ENCODE measurements at regions not wholly inside any gene's neighbourhood (a gene's known extent, or its start where the extent isn't known, plus 50 kb on each side); places are given as distances from the start of the nearest gene placed in this dataset.

- TF ChIP-seq MZF1 (CRISPR knock-in tag; IDR thresholded peaks at IDR 0.05; ENCODE audit: borderline replicate concordance): no peak
- no peak for TF ChIP-seq SMC3 (IDR thresholded peaks at IDR 0.05; ENCODE audit: low read length)
- no peak for TF ChIP-seq TAF1 (CRISPR knock-in tag; IDR thresholded peaks at IDR 0.05)
- no peak for TF ChIP-seq RFX5 (IDR thresholded peaks at IDR 0.05; ENCODE audit: low read depth, low read length)
- TF ChIP-seq TERF1 (CRISPR knock-in tag; IDR thresholded peaks at IDR 0.05): no peak
- no peak for TF ChIP-seq ZNF83 (CRISPR knock-in tag; IDR thresholded peaks at IDR 0.05; ENCODE audit: borderline replicate concordance)
- TF ChIP-seq NFIB (CRISPR knock-in tag; IDR thresholded peaks at IDR 0.05; ENCODE audit: borderline replicate concordance): no peak
- no peak for TF ChIP-seq RARA (CRISPR knock-in tag; IDR thresholded peaks at IDR 0.05)
- no peak for TF ChIP-seq ZNF510 (CRISPR knock-in tag; IDR thresholded peaks at IDR 0.05; ENCODE audit: low read depth)
- TF ChIP-seq TCF7 (IDR thresholded peaks at IDR 0.05; ENCODE audit: low read depth): no peak
- TF ChIP-seq ZNF431 (CRISPR knock-in tag; IDR thresholded peaks at IDR 0.05; ENCODE audit: borderline replicate concordance, low read depth): no peak
- TF ChIP-seq RNF219 (CRISPR knock-in tag; IDR thresholded peaks at IDR 0.05): no peak
- no peak for TF ChIP-seq EP300 (IDR thresholded peaks at IDR 0.05; ENCODE audit: low read depth in 2 of 2, low read length in 2 of 2)
- no peak for TF ChIP-seq EP300 (CRISPR knock-in tag; IDR thresholded peaks at IDR 0.05; ENCODE audit: borderline replicate concordance)
- no peak for TF ChIP-seq ZSCAN22 (CRISPR knock-in tag; IDR thresholded peaks at IDR 0.05)
Measured at GRCh38 chr12:96130396-96131059, 63.6 kb upstream of the ELK3 start.

All from HepG2 (cell line).